CD4-positive, alpha-beta T cell treated with Interleukin-21 for 1 hour (primary cell): ENCODE measurements at regions not wholly inside any gene's neighbourhood (a gene's known extent, or its start where the extent isn't known, plus 50 kb on each side); places are given as distances from the start of the nearest gene placed in this dataset.
"Not testable (repeated sequence)": the region's sequence is repeated elsewhere in the genome, so short reads cannot be mapped to it uniquely, and the experiment has no call there.

ENCODE experiments used
- DNase-seq: peaks from one replicate; pipeline ENCODE4 v3.0.0-alpha.2; 2020

GRCh38 chr2:8230466-8230865 lies 451.4 kb upstream of the ID2 start:
- DNase-seq = no peak

- DNase-seq = no peak
These were observed 450.0 kb upstream of the ID2 start for GRCh38 chr2:8231902-8232301.

GRCh38 chr2:8232871-8233270 lies 449.0 kb upstream of the ID2 start:
- no peak for DNase-seq

- DNase-seq = peak; percentile 11
These were observed 447.6 kb upstream of the ID2 start for GRCh38 chr2:8234253-8234652.

- no peak for DNase-seq
These were observed 447.0 kb upstream of the ID2 start for GRCh38 chr2:8234757-8235374.

- no peak for DNase-seq
These were observed 446.4 kb upstream of the ID2 start for GRCh38 chr2:8235419-8235818.

- no peak for DNase-seq
These were observed 445.5 kb upstream of the ID2 start for GRCh38 chr2:8236391-8236790.

- no peak for DNase-seq
These were observed 443.2 kb upstream of the ID2 start for GRCh38 chr2:8238521-8239230.

- peak; percentile 8 for DNase-seq
These were observed 442.2 kb upstream of the ID2 start for GRCh38 chr2:8239531-8240088.

GRCh38 chr2:8241317-8241716 lies 440.5 kb upstream of the ID2 start:
- no peak for DNase-seq

GRCh38 chr2:8242739-8243138 lies 439.1 kb upstream of the ID2 start:
- no peak for DNase-seq

GRCh38 chr2:8243748-8244400 lies 438.0 kb upstream of the ID2 start:
- no peak for DNase-seq

GRCh38 chr2:8244639-8245038 lies 437.2 kb upstream of the ID2 start:
- DNase-seq = no peak

GRCh38 chr2:8246137-8246536 lies 435.7 kb upstream of the ID2 start:
- DNase-seq = no peak

GRCh38 chr2:8247905-8248622 lies 433.8 kb upstream of the ID2 start:
- no peak for DNase-seq

GRCh38 chr2:8248623-8248957 lies 433.3 kb upstream of the ID2 start:
- DNase-seq = no peak

- DNase-seq = no peak
These were observed 432.7 kb upstream of the ID2 start for GRCh38 chr2:8249141-8249540.

GRCh38 chr2:8249769-8250168 lies 432.1 kb upstream of the ID2 start:
- no peak for DNase-seq

GRCh38 chr2:8250290-8250689 lies 431.6 kb upstream of the ID2 start:
- DNase-seq = not testable (repeated sequence)

- no peak for DNase-seq
These were observed 430.6 kb upstream of the ID2 start for GRCh38 chr2:8251291-8251690.

- no peak for DNase-seq
These were observed 430.0 kb upstream of the ID2 start for GRCh38 chr2:8251856-8252255.

GRCh38 chr2:8252997-8253694 lies 428.7 kb upstream of the ID2 start:
- no peak for DNase-seq

- no peak for DNase-seq
These were observed 428.1 kb upstream of the ID2 start for GRCh38 chr2:8253781-8254180.
